Brain microvascular endothelial cell (primary cell): ENCODE measurements at regions not wholly inside any gene's neighbourhood (a gene's known extent, or its start where the extent isn't known, plus 50 kb on each side); places are given as distances from the start of the nearest gene placed in this dataset.
A peak's percentile ranks its signal among the peaks of the same experiment; 100 is the strongest.

ENCODE experiments used
- DNase-seq: peaks from one replicate; pipeline ENCODE4 v3.0.0-alpha.2; 2020
- H3K27ac ChIP-seq: fragments of 250-450 bp; sonication (Bioruptor Pico); 2 replicates; pipeline ENCODE4 v1.5.1; 2020; ENCODE audit warnings: mild to moderate bottlenecking, moderate library complexity
- H3K27me3 ChIP-seq: fragments of 250-450 bp; sonication (Bioruptor Pico); replicated peaks from 2 replicates; pipeline ENCODE4 v1.5.1; 2020; ENCODE audit warnings: mild to moderate bottlenecking
- H3K36me3 ChIP-seq: fragments of 250-450 bp; sonication (Bioruptor Pico); replicated peaks from 2 replicates; pipeline ENCODE4 v1.5.1; 2020; ENCODE audit warnings: mild to moderate bottlenecking
- H3K4me3 ChIP-seq: 2 replicates; pipeline ENCODE4 v1.5.1; 2011; ENCODE audit warnings: low read depth, mild to moderate bottlenecking, control low read depth, low read length, moderate library complexity
- in situ Hi-C: cut with HindIII; loops from 2 replicates; pipeline ENCODE4 v1.10.0; 2017; ENCODE audit warnings: low sequenced_read_pairs, low pct_ligation_motif_present
- TF ChIP-seq, protein P1 (sequence below): IDR thresholded peaks from 2 replicates; pipeline ENCODE4 v1.5.1; 2011; ENCODE audit warnings: low read depth, mild to moderate bottlenecking, moderate library complexity, low read length, control low read depth, inconsistent platforms; ENCODE audit errors: missing control alignments

DNA sequence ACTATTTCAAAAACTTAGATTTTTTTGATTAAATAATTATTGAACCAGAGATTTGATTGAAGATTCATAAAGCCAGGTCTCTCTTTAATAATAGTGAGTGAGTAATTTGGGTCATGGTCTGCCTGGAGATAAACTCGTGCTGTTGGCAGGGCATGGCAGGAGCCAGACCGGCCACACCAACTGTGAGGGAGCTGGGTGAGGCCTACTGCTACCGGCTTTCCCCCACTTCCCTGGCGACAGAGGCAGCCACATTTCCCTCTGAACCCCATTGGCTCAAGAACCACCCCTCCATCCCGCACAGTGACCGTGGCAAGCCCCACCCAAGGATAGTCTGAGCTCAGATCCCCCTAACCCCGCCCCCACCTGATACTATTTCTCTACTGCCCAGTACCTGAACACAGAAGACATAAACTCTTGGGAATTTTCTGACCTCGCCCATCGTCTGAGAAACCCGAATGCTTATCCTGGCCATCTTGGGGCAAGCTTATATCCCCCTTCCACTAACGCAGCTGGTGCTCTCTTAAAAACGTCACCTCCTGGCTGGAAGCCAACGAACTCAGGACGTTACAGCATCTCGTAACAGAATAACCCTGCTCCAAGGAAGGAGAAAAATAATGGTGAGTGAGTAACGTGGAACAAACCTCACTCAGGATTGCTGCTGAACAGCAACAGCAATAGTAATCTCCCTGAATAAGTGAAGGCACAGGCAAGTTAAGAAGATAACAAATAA, 627.6 kb upstream of the PCDH9 start:
- no peak for DNase-seq
- in situ Hi-C loops = no loop called here
- H3K36me3 ChIP-seq = no peaks in the 10 kb centered on the region
- no peaks in the 10 kb centered on the region for H3K27me3 ChIP-seq
- H3K4me3 ChIP-seq = no peak overlapping the region
- TF ChIP-seq, protein P1, sequence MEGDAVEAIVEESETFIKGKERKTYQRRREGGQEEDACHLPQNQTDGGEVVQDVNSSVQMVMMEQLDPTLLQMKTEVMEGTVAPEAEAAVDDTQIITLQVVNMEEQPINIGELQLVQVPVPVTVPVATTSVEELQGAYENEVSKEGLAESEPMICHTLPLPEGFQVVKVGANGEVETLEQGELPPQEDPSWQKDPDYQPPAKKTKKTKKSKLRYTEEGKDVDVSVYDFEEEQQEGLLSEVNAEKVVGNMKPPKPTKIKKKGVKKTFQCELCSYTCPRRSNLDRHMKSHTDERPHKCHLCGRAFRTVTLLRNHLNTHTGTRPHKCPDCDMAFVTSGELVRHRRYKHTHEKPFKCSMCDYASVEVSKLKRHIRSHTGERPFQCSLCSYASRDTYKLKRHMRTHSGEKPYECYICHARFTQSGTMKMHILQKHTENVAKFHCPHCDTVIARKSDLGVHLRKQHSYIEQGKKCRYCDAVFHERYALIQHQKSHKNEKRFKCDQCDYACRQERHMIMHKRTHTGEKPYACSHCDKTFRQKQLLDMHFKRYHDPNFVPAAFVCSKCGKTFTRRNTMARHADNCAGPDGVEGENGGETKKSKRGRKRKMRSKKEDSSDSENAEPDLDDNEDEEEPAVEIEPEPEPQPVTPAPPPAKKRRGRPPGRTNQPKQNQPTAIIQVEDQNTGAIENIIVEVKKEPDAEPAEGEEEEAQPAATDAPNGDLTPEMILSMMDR = no peak
- no peak overlapping the region for H3K27ac ChIP-seq

- in situ Hi-C loops = no loop called here
- TF ChIP-seq, protein P1 = no peak
These were observed 626.8 kb upstream of the PCDH9 start for GRCh38 chr13:67856955-67857354.

GRCh38 chr13:67855741-67856238, 625.7 kb upstream of the PCDH9 start:
- H3K27ac ChIP-seq = no peak overlapping the region
- no peak overlapping the region for H3K4me3 ChIP-seq
- no peaks in the 10 kb centered on the region for H3K36me3 ChIP-seq
- TF ChIP-seq, protein P1 = no peak
- in situ Hi-C loops = no loop called here
- no peaks in the 10 kb centered on the region for H3K27me3 ChIP-seq
- DNase-seq = no peak

More at GRCh38 chr13:67856955-67857354, 626.8 kb upstream of the PCDH9 start:
- DNase-seq = no peak
- Histone ChIP-seq H3K4me3 (no peak overlapping the region), H3K27me3 (no peaks in the 10 kb centered on the region), H3K27ac (no peak overlapping the region), H3K36me3 (no peaks in the 10 kb centered on the region)

GRCh38 chr13:67854990-67855389, 624.9 kb upstream of the PCDH9 start:
- no peak for DNase-seq
- TF ChIP-seq, protein P1 = no peak
- Histone ChIP-seq H3K4me3 (no peak overlapping the region), H3K36me3 (no peaks in the 10 kb centered on the region), H3K27me3 (no peaks in the 10 kb centered on the region), H3K27ac (no peak overlapping the region)
- in situ Hi-C loops = no loop called here

GRCh38 chr13:67844574-67844973, 614.4 kb upstream of the PCDH9 start:
- no peak overlapping the region for H3K4me3 ChIP-seq
- H3K36me3 ChIP-seq = no peaks in the 10 kb centered on the region
- TF ChIP-seq, protein P1 = no peak
- no peak for DNase-seq
- no peak overlapping the region for H3K27ac ChIP-seq
- in situ Hi-C loops = no loop called here
- no peaks in the 10 kb centered on the region for H3K27me3 ChIP-seq

GRCh38 chr13:67841071-67841470, 610.9 kb upstream of the PCDH9 start:
- no peak for DNase-seq
- in situ Hi-C loops = no loop called here
- Histone ChIP-seq H3K27ac (no peak overlapping the region), H3K36me3 (no peaks in the 10 kb centered on the region), H3K4me3 (no peak overlapping the region), H3K27me3 (no peaks in the 10 kb centered on the region)
- TF ChIP-seq, protein P1 = peak; percentile 7
